ENCODE measurements at regions not wholly inside any gene's neighbourhood (a gene's known extent, or its start where the extent isn't known, plus 50 kb on each side); places are given as distances from the start of the nearest gene placed in this dataset.

DNA sequence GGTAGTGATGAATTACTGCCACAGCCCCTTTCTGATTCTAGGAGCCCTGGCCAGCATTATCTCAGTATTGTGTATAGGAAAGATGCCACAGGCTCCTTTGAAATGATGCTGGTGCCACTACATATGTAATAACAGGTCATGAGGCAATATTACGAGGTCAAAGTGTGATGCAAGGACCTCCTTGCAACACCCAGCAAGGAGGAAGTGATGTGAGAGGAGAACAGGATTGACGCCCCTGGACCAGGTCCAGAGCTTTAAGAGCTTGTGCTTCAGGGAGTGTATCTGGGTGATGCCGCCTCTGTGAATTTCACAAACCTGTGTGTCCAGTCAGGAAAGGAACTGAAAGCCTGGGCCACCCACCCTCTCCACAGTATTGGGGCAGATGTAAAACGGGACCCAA lies 261.8 kb downstream of the MID1IP1 start:
- Histone ChIP-seq H2BK15ac (ENCODE audit: low read depth, low read length) (no peak overlapping the region), H3K4me2 (ENCODE audit: low read depth, low read length) (no peak overlapping the region), H4K20me1 (ENCODE audit: insufficient read depth, low read length) (no peaks in the 10 kb centered on the region), H3K27ac (ENCODE audit: insufficient read depth, low read length) (no peak overlapping the region), H3K9me3 (ENCODE audit: control insufficient read depth, insufficient read depth, low read length) (peaks cover 4% of the 10 kb centered on the region; the same call in 1 of the 2 replicates), H2BK5ac (ENCODE audit: low read depth, low read length, poor library complexity, severe bottlenecking) (no peak overlapping the region), H3K79me1 (ENCODE audit: low read depth in 1 of 2, low read length in 2 of 2) (no peaks in the 10 kb centered on the region), H4K5ac (ENCODE audit: low read depth, low read length) (no peak overlapping the region), H3K4me3 (ENCODE audit: insufficient read depth, low read depth, low read length) (no peak overlapping the region), H3K27me3 (ENCODE audit: control insufficient read depth, insufficient read depth, low read length) (peaks cover 16% of the 10 kb centered on the region), H4K91ac (ENCODE audit: insufficient read depth, low read depth, low read length) (no peak overlapping the region), H3K9ac (ENCODE audit: low read depth, low read length) (no peak overlapping the region), H3K23ac (ENCODE audit: low read depth, low read length) (no peak overlapping the region), H3K4ac (ENCODE audit: low read depth, low read length) (no peak overlapping the region), H2AFZ (replicated peaks; ENCODE audit: low read length, poor library complexity) (no peak overlapping the region), H2BK20ac (ENCODE audit: low read depth, low read length) (no peak overlapping the region), H2AK9ac (replicated peaks; ENCODE audit: low read depth, low read length, poor library complexity) (no peak overlapping the region), H2AK5ac (ENCODE audit: low read depth, low read length) (no peak overlapping the region), H4K8ac (ENCODE audit: low read depth in 2 of 2, low read length in 2 of 2) (no peak overlapping the region), H3K56ac (ENCODE audit: extremely low read depth, insufficient read depth, low read length) (no peak overlapping the region), H3K14ac (replicated peaks; ENCODE audit: low read depth, low read length) (no peak overlapping the region), H3K36me3 (ENCODE audit: control insufficient read depth, insufficient read depth, low read length) (no peaks in the 10 kb centered on the region), H3K9me1 (ENCODE audit: insufficient read depth, low read length) (no peaks in the 10 kb centered on the region), H2BK120ac (ENCODE audit: low read depth, low read length) (no peak overlapping the region), H3K4me1 (ENCODE audit: control insufficient read depth, insufficient read depth, low read length) (no peaks in the 10 kb centered on the region), H3K18ac (ENCODE audit: low read depth, low read length) (no peak overlapping the region)
- whole genome bisulfite sequencing, 2 experiments (ENCODE audit: extremely low coverage in 2 of 2, insufficient read length in 1 of 2), result no CpG with 5 or more reads among the region's 4 CpGs
- DNase-seq, result no peak
- intact Hi-C loops (cut with micrococcal nuclease), result no loop called here
- dilution Hi-C loops (cut with HindIII; ENCODE audit: low sequenced_read_pairs, unreplicated experiment), result no loop called here
- ChIA-PET CTCF (no interaction called here), POLR2A (ENCODE audit: unreplicated experiment) (no interaction called here)
- no TSS peak for BruUV-seq (replicated peaks)
- TF ChIP-seq SMC3 (IDR thresholded peaks at IDR 0.05; ENCODE audit: low read depth, low read length) (no peak), NFE2L2 (IDR thresholded peaks at IDR 0.05; ENCODE audit: low read depth, low read length) (no peak), MAFK (IDR thresholded peaks at IDR 0.05; ENCODE audit: low read depth, low read length) (no peak), RAD21 (IDR thresholded peaks at IDR 0.05; ENCODE audit: low read length) (no peak)
- in situ Hi-C loops (cut with MboI; ENCODE audit: low sequenced_read_pairs), result no loop called here
- ATAC-seq (ENCODE audit: low read depth), result no peak

Data from IMR-90 (cell line).